Caco-2 (cell line): ENCODE measurements at regions not wholly inside any gene's neighbourhood (a gene's known extent, or its start where the extent isn't known, plus 50 kb on each side); places are given as distances from the start of the nearest gene placed in this dataset.

ENCODE experiments used
- BruUV-seq: library from RNA; stranded (reverse); fragments of 400-500 nt; replicated peaks from 2 replicates; lab custom pipeline; 2021; lab: Mats Ljungman, UMichigan
- CTCF ChIA-PET: fragments of 300-600 bp; sonication (Branson Sonifier 250); formaldehyde crosslinking; loops from one replicate; lab custom pipeline; 2022; ENCODE audit warnings: antibody characterized with exemption; lab: Charles Lee
- POLR2A ChIA-PET: fragments of 300-600 bp; sonication (Branson Sonifier 250); formaldehyde crosslinking; loops from one replicate; lab custom pipeline; 2022; ENCODE audit warnings: antibody characterized with exemption; lab: Charles Lee
- DNase-seq, 2 experiments: peaks; one replicate each; pipeline versions ENCODE4 v3.0.0 to v3.0.0-alpha.2; 2020 to 2022
- H3K27me3 ChIP-seq: replicated peaks from 2 replicates; pipeline ENCODE4 v1.6.0; 2011; ENCODE audit warnings: low read length; ENCODE audit not compliant: control insufficient read depth, insufficient read depth
- H3K36me3 ChIP-seq: 2 replicates; pipeline ENCODE4 v1.5.1; 2011; ENCODE audit warnings: low read length; ENCODE audit not compliant: control insufficient read depth, insufficient read depth
- H3K4me1 ChIP-seq: fragments of 250-450 bp; sonication (Bioruptor Pico); 2 replicates; pipeline ENCODE4 v1.5.1; 2020; ENCODE audit warnings: mild to moderate bottlenecking
- H3K4me3 ChIP-seq: 2 replicates; pipeline ENCODE4 v1.5.1; 2011; ENCODE audit warnings: low read depth, mild to moderate bottlenecking, control low read depth, low read length
- H3K9me3 ChIP-seq: fragments of 250-450 bp; sonication (Bioruptor Pico); 2 replicates; pipeline ENCODE4 v1.5.1; 2020; ENCODE audit warnings: mild to moderate bottlenecking, moderate library complexity
- H3K27ac Mint-ChIP-seq: one replicate; pipeline ENCODE4 v1.8.0; 2022; ENCODE audit warnings: mixed read lengths; ENCODE audit not compliant: unreplicated experiment
- H3K27me3 Mint-ChIP-seq: one replicate; pipeline ENCODE4 v1.8.0; 2022; ENCODE audit warnings: mixed read lengths; ENCODE audit not compliant: insufficient read depth, unreplicated experiment
- H3K36me3 Mint-ChIP-seq: one replicate; pipeline ENCODE4 v1.8.0; 2022; ENCODE audit warnings: mild to moderate bottlenecking, mixed read lengths; ENCODE audit not compliant: insufficient read depth, unreplicated experiment
- H3K4me1 Mint-ChIP-seq: one replicate; pipeline ENCODE4 v1.8.0; 2022; ENCODE audit warnings: low read depth, mixed read lengths; ENCODE audit not compliant: unreplicated experiment
- H3K4me3 Mint-ChIP-seq: one replicate; pipeline ENCODE4 v1.8.0; 2022; ENCODE audit warnings: mild to moderate bottlenecking, moderate library complexity, mixed read lengths; ENCODE audit not compliant: unreplicated experiment
- H3K9me3 Mint-ChIP-seq: one replicate; pipeline ENCODE4 v1.8.0; 2022; ENCODE audit warnings: mixed read lengths; ENCODE audit not compliant: unreplicated experiment
- intact Hi-C: fragments of 100-400 bp; cut with micrococcal nuclease; formaldehyde crosslinking; loops from one replicate; pipeline ENCODE4 v1.10.0; 2022; ENCODE audit not compliant: unreplicated experiment
- TF ChIP-seq, protein P1 (sequence below), 2 experiments: fragments of 200-600 bp in 1 of 2; IDR thresholded peaks; 1 replicate in 1 of 2; 2 replicates in 1 of 2; pipeline versions ENCODE4 v1.5.1 to v1.8.0; 2011 to 2022; ENCODE audit warnings: antibody characterized with exemption in 1 of 2, control low read depth in 1 of 2, inconsistent platforms in 1 of 2, low read depth in 1 of 2, low read length in 1 of 2, mild to moderate bottlenecking in 1 of 2, moderate library complexity in 1 of 2; ENCODE audit not compliant: insufficient read depth in 1 of 2, severe bottlenecking in 1 of 2, unreplicated experiment in 1 of 2

DNA sequence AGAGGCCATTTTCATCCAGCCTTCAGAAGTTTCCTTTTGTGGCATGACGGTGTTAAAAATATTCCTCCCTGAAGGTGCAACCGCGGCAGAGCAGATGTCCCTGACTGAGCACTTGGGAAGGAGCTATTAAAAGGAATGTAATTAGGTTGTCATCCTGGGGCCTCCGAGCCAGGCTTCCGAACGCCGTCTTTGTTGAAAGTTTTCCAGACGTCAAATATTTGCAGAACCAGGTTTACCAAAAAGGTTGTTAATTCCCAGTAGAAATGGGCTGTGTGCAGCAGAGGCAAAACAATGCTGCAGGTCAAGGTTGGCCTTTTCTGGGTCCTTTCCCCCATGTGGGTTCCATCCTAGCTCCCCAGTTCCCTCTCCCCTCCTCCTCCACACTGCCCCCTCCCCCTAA, 88.8 kb upstream of the CALM2 start:
- ChIA-PET POLR2A (no interaction called here), CTCF (interaction anchor here (0.7 to 1.0 kb wide), 3 partner anchors 45 to 138 kb away, joined by 3 read pairs; partner anchors contain the start of gene MSH2)
- intact Hi-C loops, result loop anchor here (1.0 kb wide), 1 partner anchor 45 kb away; no protein-coding TSS in a partner anchor

GRCh38 chr2:47264686-47265085, 88.4 kb upstream of the CALM2 start:
- Mint-ChIP-seq H3K27me3 (no peaks in the 10 kb centered on the region), H3K4me3 (peak overlapping the region; percentile 5), H3K27ac (peak overlapping the region; percentile 3), H3K4me1 (peaks cover 19% of the 10 kb centered on the region), H3K9me3 (no peaks in the 10 kb centered on the region), H3K36me3 (no peaks in the 10 kb centered on the region)
- H3K36me3 ChIP-seq, result no peaks in the 10 kb centered on the region
- TF ChIP-seq, protein P1, sequence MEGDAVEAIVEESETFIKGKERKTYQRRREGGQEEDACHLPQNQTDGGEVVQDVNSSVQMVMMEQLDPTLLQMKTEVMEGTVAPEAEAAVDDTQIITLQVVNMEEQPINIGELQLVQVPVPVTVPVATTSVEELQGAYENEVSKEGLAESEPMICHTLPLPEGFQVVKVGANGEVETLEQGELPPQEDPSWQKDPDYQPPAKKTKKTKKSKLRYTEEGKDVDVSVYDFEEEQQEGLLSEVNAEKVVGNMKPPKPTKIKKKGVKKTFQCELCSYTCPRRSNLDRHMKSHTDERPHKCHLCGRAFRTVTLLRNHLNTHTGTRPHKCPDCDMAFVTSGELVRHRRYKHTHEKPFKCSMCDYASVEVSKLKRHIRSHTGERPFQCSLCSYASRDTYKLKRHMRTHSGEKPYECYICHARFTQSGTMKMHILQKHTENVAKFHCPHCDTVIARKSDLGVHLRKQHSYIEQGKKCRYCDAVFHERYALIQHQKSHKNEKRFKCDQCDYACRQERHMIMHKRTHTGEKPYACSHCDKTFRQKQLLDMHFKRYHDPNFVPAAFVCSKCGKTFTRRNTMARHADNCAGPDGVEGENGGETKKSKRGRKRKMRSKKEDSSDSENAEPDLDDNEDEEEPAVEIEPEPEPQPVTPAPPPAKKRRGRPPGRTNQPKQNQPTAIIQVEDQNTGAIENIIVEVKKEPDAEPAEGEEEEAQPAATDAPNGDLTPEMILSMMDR (IDR thresholded peaks at IDR 0.05; ENCODE audit: insufficient read depth in 1 of 2, low read depth in 1 of 2, low read length in 1 of 2, severe bottlenecking in 1 of 2, unreplicated experiment in 1 of 2), result no peak
- CTCF ChIA-PET, result interaction anchor here (0.7 to 1.0 kb wide), 3 partner anchors 45 to 138 kb away, joined by 3 read pairs; partner anchors contain the start of gene MSH2
- no peaks in the 10 kb centered on the region for H3K27me3 ChIP-seq
- no peak overlapping the region for H3K4me3 ChIP-seq
- intact Hi-C loops, result loop anchor here (1.0 kb wide), 1 partner anchor 46 kb away; no protein-coding TSS in a partner anchor
- peaks cover 36% of the 10 kb centered on the region for H3K4me1 ChIP-seq
- no peaks in the 10 kb centered on the region for H3K9me3 ChIP-seq
- POLR2A ChIA-PET, result no interaction called here
- no peak for DNase-seq
- BruUV-seq, result no TSS peak

More for the DNA sequence above, 88.8 kb upstream of the CALM2 start:
- H3K4me3 Mint-ChIP-seq, result peak overlapping the region; percentile 5
- no peaks in the 10 kb centered on the region for H3K36me3 Mint-ChIP-seq
- Histone ChIP-seq H3K27me3 (no peaks in the 10 kb centered on the region), H3K9me3 (no peaks in the 10 kb centered on the region), H3K4me1 (peaks cover 41% of the 10 kb centered on the region), H3K36me3 (no peaks in the 10 kb centered on the region), H3K4me3 (no peak overlapping the region)
- H3K27me3 Mint-ChIP-seq, result no peaks in the 10 kb centered on the region
- peaks cover 19% of the 10 kb centered on the region for H3K4me1 Mint-ChIP-seq
- no TSS peak for BruUV-seq
- peak overlapping the region; percentile 3 for H3K27ac Mint-ChIP-seq
- peak in 1 of 2 experiments; percentile 37 for DNase-seq
- no peaks in the 10 kb centered on the region for H3K9me3 Mint-ChIP-seq
- TF ChIP-seq, protein P1 (IDR thresholded peaks at IDR 0.05; ENCODE audit: insufficient read depth in 1 of 2, low read depth in 1 of 2, low read length in 1 of 2, severe bottlenecking in 1 of 2, unreplicated experiment in 1 of 2), result no peak

- H3K4me1 ChIP-seq, result peaks cover 31% of the 10 kb centered on the region
- Mint-ChIP-seq H3K4me3 (no peak overlapping the region), H3K36me3 (no peaks in the 10 kb centered on the region), H3K9me3 (no peaks in the 10 kb centered on the region), H3K4me1 (peaks cover 19% of the 10 kb centered on the region), H3K27ac (no peak overlapping the region), H3K27me3 (no peaks in the 10 kb centered on the region)
- TF ChIP-seq, protein P1 (IDR thresholded peaks at IDR 0.05; ENCODE audit: insufficient read depth in 1 of 2, low read depth in 1 of 2, low read length in 1 of 2, severe bottlenecking in 1 of 2, unreplicated experiment in 1 of 2), result no peak
- H3K9me3 ChIP-seq, result no peaks in the 10 kb centered on the region
- no peaks in the 10 kb centered on the region for H3K36me3 ChIP-seq
- DNase-seq, result no peak
- ChIA-PET CTCF (interaction anchor here (0.7 to 1.0 kb wide), 2 partner anchors 31 to 139 kb away, joined by 3 to 4 read pairs; partner anchors contain the start of gene MSH2), POLR2A (no interaction called here)
- BruUV-seq, result no TSS peak
- intact Hi-C loops, result no loop called here
- no peaks in the 10 kb centered on the region for H3K27me3 ChIP-seq
- H3K4me3 ChIP-seq, result no peak overlapping the region
Measured at GRCh38 chr2:47264143-47264542, 87.8 kb upstream of the CALM2 start.
